T-helper 22 cell (primary cell): ENCODE measurements at regions not wholly inside any gene's neighbourhood (a gene's known extent, or its start where the extent isn't known, plus 50 kb on each side); places are given as distances from the start of the nearest gene placed in this dataset.
"Not testable (repeated sequence)": the region's sequence is repeated elsewhere in the genome, so short reads cannot be mapped to it uniquely, and the experiment has no call there.

ENCODE experiments used
- DNase-seq: peaks from one replicate; pipeline ENCODE4 v3.0.0-alpha.2; 2020; ENCODE audit warnings: low read depth

DNA sequence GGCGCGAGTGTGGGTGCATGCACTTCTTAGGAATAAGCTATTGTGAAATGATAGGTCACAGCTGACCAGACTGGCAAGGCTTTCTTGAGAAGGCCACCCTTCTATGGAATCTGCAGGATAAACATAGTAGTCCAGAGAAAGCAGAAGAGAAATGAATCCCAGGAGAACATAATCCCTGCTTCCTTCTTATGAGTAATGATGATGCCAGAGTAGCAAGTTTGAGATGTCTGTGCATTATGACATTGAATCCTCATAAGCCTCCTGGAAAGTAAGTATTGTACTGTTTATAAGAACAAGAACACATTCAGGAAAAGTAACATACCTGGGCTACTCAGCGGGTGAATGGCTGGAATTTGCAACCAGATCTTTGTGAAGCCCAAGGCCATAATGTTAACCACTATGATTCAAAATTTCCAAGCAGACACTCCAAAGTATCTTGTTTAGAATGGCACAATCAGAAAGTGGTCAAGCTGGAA lies 272.1 kb upstream of the HS3ST1 start:
- DNase-seq: no peak

DNA sequence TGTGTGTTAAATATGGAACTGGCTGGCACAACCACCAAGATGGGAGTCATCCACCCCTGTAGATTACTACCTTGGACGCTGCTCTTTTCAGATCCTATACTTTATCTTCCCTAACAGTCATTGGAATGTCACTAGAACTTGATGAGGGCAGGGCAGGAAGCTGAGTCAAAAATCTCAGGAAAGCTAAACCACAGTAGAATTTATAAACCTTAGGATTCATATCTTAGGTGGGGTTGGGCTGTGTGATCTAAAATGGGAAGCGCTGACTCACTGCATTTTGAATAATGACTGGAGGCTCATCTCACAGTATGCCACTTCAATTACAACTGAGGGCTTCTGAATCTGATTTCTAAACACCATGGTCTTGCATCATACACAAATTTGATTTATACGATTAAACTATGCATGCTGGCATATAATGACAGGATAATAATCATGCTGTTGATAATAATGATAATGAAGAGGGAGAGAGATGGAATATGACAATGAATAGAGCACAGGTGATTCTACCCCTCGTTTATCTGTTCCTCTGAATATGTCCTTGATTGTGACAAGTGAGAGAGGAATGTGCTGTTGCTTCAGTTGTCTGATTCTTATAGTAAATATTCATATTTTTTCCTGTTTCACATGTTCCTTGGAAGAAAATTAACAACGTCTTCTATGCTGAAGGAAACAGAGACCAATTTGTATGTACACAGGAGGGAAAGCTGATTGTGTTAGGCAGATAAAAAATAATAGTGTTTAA lies 270.3 kb upstream of the HS3ST1 start:
- no peak for DNase-seq

DNA sequence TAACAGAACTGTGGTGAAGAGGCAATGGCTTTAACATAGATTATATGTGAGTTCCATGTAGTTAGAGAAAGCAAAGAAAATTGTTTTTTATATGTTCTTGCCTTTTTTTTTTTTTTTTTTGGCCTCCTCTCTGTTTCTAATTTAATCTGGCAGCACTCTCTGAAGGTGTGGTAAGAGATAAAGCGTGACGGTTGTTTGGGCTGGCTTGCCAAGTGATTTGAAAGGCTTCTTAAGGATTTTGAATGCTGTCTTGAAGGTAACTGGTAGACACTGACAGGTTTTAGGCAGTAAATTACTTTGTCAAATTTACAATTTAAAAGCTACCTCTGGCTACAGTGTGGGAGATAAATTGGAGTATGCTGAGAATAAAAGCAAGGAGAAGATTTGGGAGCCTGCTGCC lies 269.3 kb upstream of the HS3ST1 start:
- no peak for DNase-seq

DNA sequence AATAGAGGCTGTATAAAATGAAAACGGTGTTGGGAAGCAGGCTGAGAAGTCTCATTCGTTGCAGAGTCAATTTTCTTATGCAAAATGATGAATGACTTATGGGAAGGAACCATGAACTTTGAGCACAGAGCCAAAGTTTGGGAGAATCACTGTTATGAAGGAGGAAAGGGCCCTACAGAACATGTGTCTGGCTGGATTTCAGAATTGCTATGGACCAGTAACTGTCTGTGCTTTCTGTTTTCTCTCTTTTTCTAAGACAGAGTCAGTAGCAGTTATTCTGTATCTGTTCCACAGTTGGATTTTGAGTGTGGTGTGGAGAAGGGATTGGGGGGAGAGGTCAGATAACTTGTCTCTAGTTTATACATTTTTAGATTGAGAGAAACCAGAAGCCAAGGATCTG lies 265.0 kb upstream of the HS3ST1 start:
- DNase-seq: no peak

DNA sequence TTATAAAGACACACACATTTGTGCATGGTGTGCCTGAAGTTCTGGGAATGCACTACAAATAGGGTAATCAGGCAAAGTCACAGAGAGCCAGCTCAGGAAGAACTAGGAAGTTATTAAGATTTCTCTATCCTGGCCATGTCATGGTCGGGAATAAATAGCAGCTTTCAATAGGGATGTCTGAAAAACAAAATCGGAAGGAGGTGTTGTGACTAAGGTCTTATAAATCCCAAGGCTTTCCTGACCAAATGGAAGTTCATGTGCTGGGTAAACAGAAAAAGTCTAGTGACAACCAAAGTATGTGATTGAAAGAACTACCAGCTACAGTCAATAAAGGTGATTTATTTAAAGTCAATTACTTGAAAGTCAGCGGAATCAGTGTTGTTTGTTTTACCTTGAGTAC lies 262.5 kb upstream of the HS3ST1 start:
- no peak for DNase-seq

DNA sequence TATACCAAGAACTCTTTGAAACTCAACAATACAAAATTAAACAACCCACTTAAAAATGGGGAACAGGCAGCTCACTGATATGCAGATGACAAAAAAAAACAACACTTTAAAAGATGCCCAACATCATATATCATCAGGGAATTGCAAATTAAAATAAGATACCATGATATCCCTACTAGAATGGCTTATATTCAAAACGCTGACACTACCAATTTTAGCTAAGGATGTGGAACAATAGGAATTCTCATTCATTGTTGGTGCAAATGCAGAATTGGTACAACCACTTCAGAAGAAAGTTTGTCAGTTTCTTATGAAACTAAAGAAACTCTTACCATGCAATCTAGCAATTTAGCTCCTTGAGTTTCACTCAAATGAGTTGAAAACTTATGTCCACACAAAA lies 259.0 kb upstream of the HS3ST1 start:
- DNase-seq: no peak

DNA sequence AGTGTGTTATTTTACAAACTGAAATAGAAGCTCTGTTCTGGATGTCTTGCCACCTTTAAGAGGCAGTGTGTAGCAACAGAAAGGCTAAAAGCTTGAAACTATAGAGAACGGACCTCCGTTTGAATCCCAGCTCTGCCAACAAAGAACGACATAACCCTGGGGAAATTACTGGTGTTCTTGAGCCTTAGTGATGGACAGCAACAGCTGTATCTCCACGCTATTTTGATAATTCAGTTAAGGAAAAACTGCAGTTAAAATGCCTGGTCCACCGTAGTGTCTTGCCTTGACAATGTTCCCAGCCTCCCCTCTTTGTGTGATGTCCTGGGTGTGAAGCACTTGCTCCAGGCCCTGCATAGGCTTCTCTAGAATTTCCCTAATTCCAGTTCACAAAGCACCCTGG lies 256.8 kb upstream of the HS3ST1 start:
- DNase-seq: no peak

DNA sequence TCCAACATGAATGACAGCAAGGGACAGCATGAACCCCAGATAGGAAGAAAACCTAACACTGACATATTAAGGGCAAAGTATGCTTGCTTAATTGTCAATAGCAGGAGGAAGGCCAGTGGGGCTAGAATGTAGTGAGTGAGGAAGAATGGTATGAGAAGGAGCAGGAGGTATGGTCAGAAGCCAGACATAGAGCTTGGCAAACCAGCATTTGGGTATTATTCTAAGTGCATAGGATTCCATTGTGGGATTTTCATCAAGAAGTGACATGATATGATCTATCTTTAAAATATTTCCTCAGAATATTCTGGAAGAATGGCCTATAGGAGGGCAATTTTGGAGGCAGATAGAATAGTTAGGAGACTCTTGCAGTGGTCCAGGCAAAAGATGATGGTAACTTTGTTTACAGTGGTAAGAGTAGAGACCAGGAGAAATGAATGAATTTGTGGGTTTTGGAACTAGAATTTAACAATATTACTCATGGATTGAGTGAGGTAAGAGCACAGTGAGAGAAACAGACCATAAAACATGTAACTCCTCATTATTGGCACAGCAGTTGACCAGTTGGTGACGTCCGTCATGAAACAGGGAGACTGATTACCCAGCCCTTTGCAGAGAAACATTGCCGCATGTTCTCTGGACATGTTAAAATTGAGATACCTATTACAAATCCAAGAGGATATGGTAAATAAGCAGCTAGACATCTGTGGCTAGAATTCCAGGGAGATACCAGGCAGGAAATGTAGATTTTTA lies 246.5 kb upstream of the HS3ST1 start:
- DNase-seq: no peak

DNA sequence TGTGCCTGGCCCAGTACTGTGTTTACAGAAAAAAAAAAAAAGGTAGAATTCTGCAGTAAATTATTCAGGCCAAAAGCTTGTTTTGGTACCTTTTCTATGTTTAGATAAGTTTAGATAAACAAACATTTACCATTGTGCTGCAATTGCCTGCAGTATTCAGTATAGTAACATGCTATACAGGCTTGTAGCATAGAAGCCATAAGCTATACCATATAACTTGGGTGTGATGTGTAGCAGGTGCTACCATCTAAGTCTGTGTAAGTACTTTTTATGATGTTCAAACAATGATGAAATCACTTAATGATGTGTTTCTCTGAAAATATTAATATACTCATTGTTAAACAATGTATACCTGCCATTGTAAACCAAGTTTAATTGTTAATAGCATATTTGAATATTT lies 241.6 kb upstream of the HS3ST1 start:
- no peak for DNase-seq

DNA sequence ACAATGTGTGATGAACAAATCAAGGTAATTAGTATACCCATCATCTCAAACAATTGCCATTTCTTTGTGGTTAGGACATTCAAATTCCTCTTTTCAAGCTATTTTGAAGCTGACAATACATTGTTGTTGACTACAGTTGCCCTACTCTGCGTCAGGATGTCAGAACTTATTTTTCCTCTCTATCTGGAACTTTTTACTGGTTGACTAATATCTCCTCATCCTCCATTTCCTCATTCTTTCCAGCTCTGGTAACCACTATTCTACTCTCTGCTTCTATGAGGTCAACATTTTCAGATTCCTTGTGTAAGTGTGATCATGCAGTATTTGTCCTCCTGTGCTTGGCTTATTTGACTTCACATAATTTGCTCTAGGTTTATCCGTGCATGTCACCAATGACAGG lies 240.5 kb upstream of the HS3ST1 start:
- DNase-seq: no peak

DNA sequence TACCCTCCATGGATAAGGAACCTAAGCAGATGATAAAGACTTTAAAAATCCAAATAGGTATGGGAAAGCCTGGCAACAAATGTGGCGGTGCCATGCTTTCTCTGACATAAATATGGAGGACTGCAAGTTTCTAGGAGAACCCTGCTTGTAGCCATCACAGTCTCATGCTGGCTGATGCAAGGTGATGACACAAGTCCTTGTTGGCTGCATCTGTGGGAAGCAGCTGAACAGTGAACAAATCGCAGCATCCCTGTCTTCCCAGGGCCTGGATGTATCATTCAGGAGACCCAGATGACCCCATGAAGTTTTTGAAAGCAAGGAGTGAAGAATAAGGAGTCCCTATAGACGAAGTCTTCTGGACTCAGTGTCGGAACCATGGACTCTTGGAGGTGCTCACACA lies 234.4 kb upstream of the HS3ST1 start:
- no peak for DNase-seq

DNA sequence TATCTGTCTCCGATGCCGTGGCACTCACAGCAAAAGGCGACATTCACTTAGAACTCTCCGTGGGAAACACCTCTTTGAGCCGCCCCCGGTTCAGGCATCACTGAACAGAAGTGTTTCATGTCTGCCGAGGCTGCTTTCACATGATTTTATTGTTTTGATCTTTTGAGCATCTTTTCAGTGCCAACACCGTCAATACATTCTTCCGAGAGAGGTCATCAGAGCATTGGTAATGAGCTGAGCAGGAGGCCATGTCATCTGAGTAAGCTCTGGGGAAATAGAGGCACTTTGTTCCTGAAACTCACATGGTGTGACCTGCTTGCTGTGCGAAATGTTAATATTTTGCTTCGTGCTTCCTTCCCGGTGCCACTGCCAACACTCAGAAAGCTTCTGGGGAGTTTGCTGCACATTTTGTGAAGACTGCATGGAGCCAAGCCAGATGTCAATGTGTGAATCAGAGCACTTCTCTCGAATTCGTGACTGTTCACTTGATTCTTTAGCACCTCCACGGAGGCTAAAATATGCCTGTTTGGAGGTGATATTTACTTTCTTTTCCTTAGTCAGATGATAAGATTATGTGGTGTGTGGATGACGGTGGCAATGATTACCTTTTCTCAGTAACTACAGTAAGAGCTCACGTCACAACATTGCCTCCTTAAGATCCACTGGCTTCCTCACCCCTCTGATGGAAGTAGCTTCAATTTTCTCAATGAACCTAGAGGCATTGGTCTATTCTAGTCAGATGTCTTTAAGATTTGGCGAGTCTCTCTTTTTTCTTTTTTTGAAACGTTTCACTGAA lies 222.3 kb upstream of the HS3ST1 start:
- DNase-seq: no peak

DNA sequence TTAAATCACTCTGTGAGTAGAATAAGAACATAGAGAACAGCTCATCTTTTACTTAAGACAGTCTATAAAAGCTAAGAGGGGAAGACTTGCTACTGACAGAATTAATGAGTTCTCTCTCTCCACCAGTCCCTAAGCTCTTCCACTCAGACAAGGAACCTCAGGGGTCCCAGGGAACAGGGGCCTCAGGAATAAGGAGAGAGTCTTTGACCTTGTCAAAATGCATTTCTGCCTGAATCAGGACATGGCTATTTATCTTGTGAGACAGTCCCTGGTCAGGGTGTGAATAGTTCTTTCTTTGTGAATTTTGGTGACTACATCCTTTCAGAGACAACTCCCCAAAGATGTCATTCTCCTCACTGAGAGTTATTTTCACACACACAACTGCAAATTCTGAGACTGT lies 218.7 kb upstream of the HS3ST1 start:
- DNase-seq: no peak

DNA sequence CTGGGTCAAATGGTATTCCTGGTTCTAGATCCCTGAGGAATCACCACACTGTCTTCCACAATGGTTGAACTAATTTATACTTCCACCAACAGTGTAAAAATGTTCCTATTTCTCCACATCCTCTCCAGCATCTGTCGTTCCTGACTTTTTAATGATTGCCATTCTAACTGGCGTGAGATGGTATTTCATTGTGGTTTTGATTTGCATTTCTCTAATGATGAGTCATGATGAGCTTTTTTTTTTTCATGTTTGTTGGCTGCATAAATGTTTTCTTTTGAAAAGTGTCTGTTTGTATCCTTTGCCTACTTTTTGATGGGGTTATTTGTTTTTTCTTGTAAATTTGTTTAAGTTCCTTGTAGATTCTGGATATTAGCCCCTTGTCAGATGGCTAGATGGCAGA lies 214.4 kb upstream of the HS3ST1 start:
- DNase-seq: not testable (repeated sequence)

DNA sequence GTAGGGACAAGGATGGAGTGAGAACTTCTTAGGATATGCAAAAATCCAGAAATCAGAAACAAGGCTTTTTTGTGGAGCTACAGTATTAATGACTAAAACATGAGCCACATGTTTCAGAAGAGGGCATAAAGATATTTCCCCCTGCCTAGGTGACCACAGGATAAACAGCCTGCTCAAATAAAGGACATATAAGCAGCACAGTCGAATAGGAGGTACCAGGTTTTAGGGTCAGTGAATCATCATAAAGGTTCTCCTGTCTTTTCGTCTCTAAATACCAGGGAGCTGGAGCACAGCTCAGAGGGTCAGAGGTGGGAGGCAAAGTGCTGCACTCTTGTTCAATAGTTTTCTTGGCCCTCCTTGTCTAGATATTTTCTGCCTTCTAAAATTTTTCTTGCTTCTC lies 211.9 kb upstream of the HS3ST1 start:
- DNase-seq: no peak

DNA sequence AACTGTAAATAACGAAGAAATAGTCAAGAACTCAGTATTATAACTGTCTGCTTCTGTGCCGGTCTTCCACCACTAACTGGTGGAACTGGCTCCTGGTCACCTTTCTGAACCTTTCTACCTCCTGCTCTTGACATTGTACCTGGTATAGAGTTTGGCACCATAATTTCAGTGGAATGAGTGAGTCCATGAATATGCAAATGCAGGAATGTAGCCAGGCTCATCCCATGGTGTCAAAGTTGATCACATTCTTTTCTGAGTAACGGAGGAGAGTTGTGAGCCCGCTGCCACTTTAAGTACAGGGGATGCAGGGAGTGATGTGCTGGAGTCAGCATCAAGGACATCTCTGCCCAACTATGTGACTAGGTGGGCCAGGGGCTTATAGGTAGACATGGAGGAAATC lies 207.9 kb upstream of the HS3ST1 start:
- DNase-seq: no peak

DNA sequence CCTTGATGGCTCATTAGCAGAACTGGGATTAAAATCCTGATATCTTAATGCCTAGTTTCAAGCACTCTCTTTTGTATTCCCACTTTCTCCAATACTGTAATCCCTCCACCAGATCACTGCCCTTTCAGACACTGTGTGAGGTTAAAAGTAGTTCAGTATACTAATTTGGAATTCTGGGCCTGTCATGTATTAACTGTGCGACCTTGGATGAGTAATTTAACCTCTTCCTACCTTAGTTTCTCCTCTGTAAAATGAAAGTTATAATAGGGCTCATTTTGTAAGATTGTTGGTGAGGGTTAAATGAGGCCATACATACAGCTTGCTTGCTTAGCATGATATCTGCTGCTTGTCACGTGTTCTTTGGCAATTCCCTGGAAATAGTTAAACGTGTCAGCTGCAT lies 207.3 kb upstream of the HS3ST1 start:
- DNase-seq: no peak

DNA sequence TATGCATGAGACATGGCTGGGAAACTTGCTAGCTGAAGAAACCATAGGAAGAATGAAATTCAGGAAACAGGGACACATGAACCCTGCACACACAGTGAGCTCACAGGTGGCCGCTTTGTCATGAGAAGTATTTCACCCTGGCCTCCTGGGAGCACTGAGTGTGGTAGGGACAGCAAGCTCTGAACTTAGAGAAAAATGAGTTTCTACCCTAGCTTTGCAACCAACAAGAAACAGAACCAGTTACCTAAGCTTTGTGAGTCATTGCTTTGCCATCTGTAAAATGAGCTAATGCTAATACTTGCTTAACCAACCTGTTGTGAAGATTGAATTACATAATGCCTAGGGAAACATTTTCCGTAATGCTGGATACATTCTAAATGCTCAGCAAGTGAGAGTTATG lies 206.6 kb upstream of the HS3ST1 start:
- no peak for DNase-seq

DNA sequence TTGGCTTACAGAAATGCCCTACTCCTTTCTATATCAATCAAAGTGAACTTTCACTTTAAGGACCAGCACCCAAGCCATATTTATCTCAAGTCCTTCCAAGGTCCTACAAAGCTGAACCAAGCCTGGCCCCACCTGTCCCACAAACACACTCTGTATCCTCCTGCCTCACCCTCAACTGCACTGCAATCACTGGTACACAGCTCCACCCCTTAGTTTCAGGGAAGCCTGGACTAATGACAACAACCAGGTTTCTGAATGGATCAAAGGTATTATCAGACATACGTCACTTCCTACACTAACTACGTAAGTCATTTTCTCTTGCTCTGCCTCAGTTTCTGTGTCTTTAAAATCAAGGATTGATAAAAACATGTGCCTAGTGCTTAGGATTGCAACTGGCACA lies 205.6 kb upstream of the HS3ST1 start:
- no peak for DNase-seq

DNA sequence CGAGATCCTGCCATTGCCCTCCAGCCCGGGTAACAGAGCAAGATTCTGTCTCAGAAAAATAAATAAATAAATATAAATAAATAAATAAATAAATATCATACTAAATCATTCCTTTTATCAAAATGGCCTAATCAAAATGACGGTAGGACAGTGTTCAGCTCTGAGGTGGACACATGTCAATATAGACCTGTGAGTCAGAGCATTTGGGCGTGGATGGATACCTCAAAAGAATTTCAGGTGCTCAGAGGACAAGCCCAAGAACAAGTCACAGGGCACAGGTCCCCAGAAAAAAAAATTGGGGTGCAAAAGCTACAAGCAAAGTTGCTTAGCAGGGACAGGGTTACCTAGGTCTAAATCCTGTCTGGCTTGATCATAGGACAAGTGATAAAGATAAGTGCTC lies 204.7 kb upstream of the HS3ST1 start:
- DNase-seq: no peak

DNA sequence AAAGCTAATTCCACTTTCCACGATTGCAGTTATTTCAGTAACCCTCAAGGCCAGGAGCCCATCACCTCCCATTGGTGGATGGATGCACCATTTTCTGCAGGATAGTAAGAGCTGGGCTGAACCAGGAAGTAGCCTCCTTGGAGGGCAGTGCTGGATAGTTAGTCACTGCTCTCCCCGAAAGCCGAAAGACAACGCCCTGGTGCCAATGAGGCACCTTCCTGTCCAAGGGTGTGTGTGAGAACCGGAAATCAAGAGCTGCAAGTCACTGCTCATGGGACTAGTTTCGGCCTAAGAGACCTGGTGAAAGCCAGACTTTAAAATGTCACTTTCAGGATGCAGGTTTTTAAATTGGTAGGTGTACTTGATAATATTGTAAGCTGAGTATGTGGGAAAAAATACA lies 203.8 kb upstream of the HS3ST1 start:
- no peak for DNase-seq

DNA sequence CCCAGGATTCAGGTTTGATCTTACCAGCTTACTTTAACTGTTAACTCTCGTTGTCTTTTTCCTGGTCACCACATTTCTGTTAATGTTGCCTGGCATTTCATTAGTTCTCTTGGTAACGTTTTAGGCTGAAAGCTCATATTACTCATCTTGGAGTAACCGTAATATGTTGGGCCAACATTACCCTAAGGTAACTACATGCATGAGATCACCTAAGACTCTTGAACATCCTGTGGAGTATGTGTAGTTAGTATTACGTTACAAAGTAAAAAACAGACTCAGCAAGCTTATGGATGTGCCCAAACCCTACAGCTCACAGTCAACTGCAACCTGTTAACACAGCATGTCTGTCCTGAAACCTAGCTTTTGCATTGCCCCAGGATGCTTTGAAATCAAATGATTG lies 203.3 kb upstream of the HS3ST1 start:
- DNase-seq: no peak

DNA sequence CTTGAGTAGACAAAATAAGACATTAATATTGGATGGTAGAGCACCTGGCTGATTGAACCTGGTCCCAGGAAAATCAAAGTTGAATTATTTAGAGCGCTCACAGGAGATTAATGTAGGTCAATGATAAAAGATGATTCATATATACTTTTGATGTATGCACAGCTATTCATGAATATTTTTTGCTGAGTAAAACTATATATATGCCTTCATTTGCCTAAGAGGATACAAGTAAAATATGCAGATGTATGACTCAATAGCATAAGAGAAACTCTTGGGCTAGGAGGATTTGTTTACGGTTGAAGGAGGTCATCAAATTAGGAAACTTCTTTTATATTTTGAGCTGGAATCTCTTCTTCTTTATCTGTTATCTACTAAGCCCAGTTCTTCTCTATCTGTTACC lies 202.7 kb upstream of the HS3ST1 start:
- no peak for DNase-seq
